Testis (tissue), 2 donors: ENCODE measurements at regions not wholly inside any gene's neighbourhood (a gene's known extent, or its start where the extent isn't known, plus 50 kb on each side); places are given as distances from the start of the nearest gene placed in this dataset.

ENCODE experiments used
- DNase-seq: peaks from one replicate; pipeline ENCODE4 v3.0.0-alpha.2; 2019
- H3K27ac ChIP-seq, 2 donors: fragments of 200-600 bp; sonication (generic); one replicate each; pipeline ENCODE4 v1.5.1; 2019
- H3K27me3 ChIP-seq: fragments of 200-600 bp; sonication (generic); one replicate; pipeline ENCODE4 v1.5.1; 2019
- H3K36me3 ChIP-seq: fragments of 200-600 bp; sonication (generic); one replicate; pipeline ENCODE4 v1.5.1; 2017; ENCODE audit warnings: low read depth; ENCODE audit errors: missing control alignments
- H3K4me1 ChIP-seq: fragments of 200-600 bp; sonication (generic); one replicate; pipeline ENCODE4 v1.5.1; 2019
- H3K4me3 ChIP-seq, 2 donors: fragments of 200-600 bp; sonication (generic); one replicate each; pipeline ENCODE4 v1.5.1; 2017 to 2019
- H3K9me3 ChIP-seq: fragments of 200-600 bp; sonication (generic); one replicate; pipeline ENCODE4 v1.5.1; 2017
- POLR2A ChIP-seq: fragments of 450-650 bp; IDR thresholded peaks from one replicate; pipeline ENCODE4 v1.6.1; 2017; ENCODE audit warnings: antibody characterized with exemption, mild to moderate bottlenecking, moderate library complexity
- WGBS, 2 donors: methylation state at CpG; one replicate each; pipeline ENCODE4 v1.1.5; 2018; 5-methylcytosine and 5-hydroxymethylcytosine counted together
- intact Hi-C: fragments of 100-400 bp; cut with DNase I; formaldehyde crosslinking; loops from one replicate; pipeline ENCODE4 v1.15.1; 2023; ENCODE audit warnings: low total_unique reads
- TF ChIP-seq, protein P1 (sequence below), 3 experiments: fragments of 450-650 bp in 2 of 3; fragments of 200-600 bp in 1 of 3; sonication (generic) in 1 of 3; IDR thresholded peaks; one replicate each; pipeline ENCODE4 v1.5.1; 2016 to 2019; ENCODE audit warnings: antibody characterized with exemption in 3 of 3, mild to moderate bottlenecking in 2 of 3, moderate library complexity in 1 of 3

DNA sequence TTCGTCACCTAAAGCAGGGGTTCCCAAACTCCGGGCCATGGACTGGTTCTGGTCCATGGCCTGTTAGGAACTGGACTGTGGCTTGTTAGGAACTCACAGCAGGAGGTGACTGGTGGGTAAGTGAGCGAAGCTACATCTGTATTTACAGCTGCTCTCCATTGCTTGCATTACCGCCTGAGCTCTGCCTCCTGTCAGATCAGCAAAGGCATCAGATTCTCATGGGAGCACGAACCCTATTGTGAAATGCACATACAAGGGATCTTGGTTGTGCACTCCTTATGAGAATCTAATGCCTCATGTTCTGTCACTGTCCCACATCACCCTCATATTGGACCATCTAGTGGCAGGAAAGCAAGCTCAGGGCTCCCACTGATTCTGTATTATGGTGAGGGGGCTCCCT lies 217.0 kb downstream of the ZFP36L2 start:
- Histone ChIP-seq H3K4me3 (no peak overlapping the region), H3K9me3 (no peaks in the 10 kb centered on the region), H3K4me1 (peaks cover 15% of the 10 kb centered on the region), H3K27me3 (no peaks in the 10 kb centered on the region), H3K27ac (no peak overlapping the region), H3K36me3 (no peaks in the 10 kb centered on the region)
- intact Hi-C loops, result no loop called here
- TF ChIP-seq, protein P1, sequence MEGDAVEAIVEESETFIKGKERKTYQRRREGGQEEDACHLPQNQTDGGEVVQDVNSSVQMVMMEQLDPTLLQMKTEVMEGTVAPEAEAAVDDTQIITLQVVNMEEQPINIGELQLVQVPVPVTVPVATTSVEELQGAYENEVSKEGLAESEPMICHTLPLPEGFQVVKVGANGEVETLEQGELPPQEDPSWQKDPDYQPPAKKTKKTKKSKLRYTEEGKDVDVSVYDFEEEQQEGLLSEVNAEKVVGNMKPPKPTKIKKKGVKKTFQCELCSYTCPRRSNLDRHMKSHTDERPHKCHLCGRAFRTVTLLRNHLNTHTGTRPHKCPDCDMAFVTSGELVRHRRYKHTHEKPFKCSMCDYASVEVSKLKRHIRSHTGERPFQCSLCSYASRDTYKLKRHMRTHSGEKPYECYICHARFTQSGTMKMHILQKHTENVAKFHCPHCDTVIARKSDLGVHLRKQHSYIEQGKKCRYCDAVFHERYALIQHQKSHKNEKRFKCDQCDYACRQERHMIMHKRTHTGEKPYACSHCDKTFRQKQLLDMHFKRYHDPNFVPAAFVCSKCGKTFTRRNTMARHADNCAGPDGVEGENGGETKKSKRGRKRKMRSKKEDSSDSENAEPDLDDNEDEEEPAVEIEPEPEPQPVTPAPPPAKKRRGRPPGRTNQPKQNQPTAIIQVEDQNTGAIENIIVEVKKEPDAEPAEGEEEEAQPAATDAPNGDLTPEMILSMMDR (IDR thresholded peaks at IDR 0.05), result no peak
- no peak for TF ChIP-seq POLR2A
- 96 to 98% methylated on average over 5 of the region's 5 CpGs for WGBS, 2 donors
- DNase-seq, result no peak

DNA sequence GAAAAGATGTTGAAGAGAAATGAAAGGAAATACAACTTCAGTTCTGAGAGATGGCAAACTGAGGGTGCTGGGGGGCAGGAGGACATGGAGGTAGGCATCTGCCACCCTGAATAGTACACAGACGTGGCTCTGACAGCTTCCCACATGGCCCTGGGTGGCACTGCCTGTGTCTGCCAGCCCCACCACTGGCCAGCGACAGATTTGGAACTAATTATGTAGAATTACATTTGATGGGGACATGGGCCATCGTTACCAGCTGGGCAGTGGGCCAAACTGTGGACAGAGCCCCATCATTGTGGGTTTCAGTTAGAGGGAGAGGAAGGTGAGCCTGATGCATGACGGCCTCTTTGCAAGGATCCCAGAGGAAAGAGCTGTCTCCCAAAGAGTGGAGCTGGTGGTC lies 216.0 kb upstream of the HAAO start:
- no peak for DNase-seq
- no peaks in the 10 kb centered on the region for H3K36me3 ChIP-seq
- TF ChIP-seq, protein P1 (IDR thresholded peaks at IDR 0.05), result no peak
- no peak for TF ChIP-seq POLR2A
- H3K9me3 ChIP-seq, result no peaks in the 10 kb centered on the region
- WGBS, 2 donors, result 67 to 85% methylated on average over 4 of the region's 4 CpGs
- no peak overlapping the region for H3K27ac ChIP-seq
- intact Hi-C loops, result no loop called here
- H3K4me1 ChIP-seq, result peaks cover 15% of the 10 kb centered on the region
- no peak overlapping the region for H3K4me3 ChIP-seq
- H3K27me3 ChIP-seq, result no peaks in the 10 kb centered on the region

DNA sequence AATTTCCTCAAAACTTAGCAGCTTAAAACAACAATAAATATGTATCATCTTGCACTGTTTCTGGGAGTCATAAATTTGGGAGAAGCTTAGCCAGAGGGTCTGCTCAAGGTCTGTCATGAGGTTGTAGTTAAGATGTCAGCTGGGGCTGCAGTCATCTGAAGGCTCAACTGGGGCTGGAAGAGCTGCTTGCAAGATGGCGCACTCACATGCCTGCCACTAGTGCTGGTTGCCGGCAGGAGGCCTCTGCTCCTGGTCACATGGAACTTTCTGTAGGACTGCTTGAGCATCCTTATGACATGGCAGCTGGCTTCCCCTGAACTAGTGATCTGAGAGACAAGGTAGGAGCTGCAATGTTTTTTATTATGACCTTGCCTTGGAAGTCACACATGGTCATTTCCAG lies 215.5 kb upstream of the HAAO start:
- 95 to 100% methylated on average over 2 of the region's 2 CpGs for WGBS, 2 donors
- Histone ChIP-seq H3K36me3 (no peaks in the 10 kb centered on the region), H3K27me3 (no peaks in the 10 kb centered on the region), H3K4me3 (no peak overlapping the region), H3K4me1 (peaks cover 15% of the 10 kb centered on the region), H3K27ac (no peak overlapping the region), H3K9me3 (no peaks in the 10 kb centered on the region)
- DNase-seq, result no peak
- no peak for TF ChIP-seq POLR2A
- TF ChIP-seq, protein P1 (IDR thresholded peaks at IDR 0.05), result no peak
- intact Hi-C loops, result no loop called here

DNA sequence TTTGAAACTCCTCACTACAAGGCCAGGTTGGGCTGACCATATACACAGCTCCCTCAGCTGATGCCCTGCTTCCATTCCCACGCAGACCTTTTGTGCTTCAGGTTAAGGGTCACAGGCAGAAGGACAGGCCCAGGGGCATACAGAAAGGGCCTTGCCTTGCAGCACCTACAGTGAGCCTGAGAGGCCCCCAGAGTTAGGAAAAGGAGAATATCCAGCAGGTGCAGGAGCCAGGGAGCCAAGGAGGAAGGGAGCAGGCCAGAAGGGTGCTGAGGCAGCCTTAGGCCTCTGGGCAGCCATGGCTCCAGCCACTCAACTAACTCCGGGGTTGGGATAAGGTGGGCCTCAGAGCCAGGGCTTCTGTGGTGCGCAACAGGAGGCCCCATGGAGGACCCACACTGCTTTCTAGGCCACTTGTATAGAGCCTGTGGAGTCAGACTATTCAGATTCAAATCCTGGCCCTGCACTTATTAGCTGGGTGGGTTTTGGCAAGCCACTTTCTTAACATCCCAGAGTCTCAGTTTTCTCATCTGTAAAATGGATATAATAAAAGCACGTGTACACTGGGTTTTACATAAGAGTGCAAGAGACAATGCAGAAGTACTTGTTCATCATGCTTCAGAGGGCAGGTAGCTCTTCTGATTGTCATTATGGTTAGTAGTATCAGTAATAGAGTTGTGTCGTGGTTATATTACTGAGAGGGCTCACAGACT lies 214.6 kb upstream of the HAAO start:
- Histone ChIP-seq H3K4me3 (no peak overlapping the region), H3K4me1 (peaks cover 15% of the 10 kb centered on the region), H3K27ac (no peak overlapping the region), H3K36me3 (no peaks in the 10 kb centered on the region), H3K27me3 (no peaks in the 10 kb centered on the region), H3K9me3 (no peaks in the 10 kb centered on the region)
- DNase-seq, result no peak
- intact Hi-C loops, result no loop called here
- 91 to 92% methylated on average over 5 of the region's 5 CpGs for WGBS, 2 donors
- TF ChIP-seq, protein P1 (IDR thresholded peaks at IDR 0.05), result no peak
- TF ChIP-seq POLR2A, result no peak
